ENCODE measurements at regions not wholly inside any gene's neighbourhood (a gene's known extent, or its start where the extent isn't known, plus 50 kb on each side); places are given as distances from the start of the nearest gene placed in this dataset.

DNA sequence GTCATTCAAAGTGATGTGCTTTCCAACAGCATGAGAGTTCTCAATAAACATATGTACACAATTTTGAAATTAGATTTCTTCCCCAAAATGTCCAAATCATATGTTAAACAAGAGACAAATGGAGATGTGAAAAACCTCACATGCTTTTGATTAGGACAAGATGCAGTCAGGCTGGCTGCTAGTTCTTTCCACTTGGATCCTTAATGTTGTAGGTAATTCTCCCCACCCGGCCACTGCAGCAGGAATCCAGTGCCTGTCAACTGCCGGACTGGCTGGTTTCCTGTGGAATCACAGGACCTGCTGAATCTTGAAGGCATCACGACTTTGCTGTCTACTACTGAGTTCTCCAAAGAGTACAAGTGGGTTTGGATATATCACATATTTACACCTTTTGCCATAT lies 138.6 kb upstream of the AKR1E2 start:
- DNase-seq, result no peak

DNA sequence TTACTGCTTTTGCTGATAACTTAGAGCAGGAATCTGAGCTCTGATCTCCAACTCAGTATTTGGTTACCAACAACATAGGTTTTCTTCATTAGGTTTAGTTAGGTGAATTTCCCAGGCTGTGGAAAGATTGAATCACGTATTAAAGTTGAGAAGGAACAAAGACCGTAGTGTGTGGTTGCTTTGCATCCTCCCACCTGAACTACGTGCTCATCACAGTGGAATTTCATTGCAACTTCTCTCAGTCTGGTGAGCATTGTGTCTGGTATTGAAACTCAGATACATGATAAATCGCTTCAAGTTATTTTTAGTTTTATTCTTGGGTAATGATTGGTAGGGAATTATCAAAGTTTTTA lies 139.4 kb upstream of the AKR1E2 start:
- no peak for DNase-seq

DNA sequence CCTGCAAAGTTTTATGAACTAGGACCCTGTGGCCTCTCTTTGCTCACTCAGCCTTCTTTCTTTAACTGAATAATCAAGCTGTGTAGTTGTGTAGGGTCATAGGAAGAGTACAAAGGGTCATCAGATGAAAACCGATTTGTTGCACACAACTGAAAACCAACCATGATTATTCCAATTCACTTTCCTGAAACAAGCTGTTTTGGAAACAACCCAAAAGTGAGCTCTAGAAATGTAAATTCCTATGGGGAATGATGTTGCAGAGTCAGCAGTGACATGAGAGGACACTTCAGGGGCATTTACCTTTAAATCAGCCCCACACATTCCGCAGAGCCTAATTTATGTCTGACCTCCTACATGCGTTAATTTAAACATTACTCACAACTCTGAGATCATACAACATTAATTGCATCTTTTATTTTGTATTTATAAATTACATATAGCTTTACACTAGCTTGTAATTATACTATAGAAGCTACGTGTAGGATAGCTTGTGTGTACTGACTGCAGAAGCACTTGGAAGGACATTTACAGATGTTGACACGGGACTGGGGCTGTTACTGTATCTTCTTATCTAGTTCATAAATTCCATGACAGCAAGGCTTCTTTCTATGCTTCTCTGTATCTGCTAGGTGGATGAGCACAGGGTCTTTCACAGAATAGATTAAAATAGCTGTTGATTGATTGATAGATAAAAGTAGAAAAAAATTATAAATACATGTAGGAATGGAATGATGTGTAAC lies 139.9 kb upstream of the AKR1E2 start:
- DNase-seq, result no peak

DNA sequence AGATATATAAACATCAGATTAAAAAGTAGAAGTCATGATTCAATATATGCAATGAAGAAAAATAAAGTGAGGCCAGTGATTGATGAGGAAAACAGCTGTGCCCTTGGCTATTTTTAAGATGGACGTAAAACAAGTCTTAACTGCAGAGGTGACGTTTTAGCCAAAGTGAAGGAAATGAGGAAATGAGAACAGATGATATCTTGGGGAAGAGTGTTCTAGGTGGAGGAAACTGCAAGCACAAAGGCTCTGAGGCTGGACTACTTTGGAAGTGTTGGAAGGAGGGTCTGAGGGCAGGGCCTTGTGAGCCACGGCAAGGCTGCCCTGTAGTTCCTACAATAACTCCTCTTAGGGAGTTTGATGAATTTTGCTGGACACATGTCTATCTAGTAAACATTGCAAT lies 140.5 kb upstream of the AKR1E2 start:
- no peak for DNase-seq

DNA sequence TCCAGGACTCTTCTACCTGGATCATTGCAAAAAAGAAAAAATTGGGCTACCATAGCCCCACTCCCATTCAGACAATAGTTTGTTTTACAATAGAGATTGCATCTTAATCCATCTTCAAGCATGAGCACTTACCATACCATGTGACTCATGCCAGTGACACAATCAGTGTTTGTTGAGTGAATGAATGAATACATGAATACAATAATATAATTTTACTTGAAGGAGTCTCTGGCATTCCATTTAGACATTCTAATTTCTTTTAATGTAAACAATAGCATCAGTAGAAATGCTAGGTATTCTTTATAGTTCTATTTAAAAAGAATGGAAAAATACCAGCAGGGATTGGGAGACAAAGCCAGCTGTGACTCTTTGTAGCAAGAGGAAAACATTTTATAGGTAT lies 141.6 kb upstream of the AKR1E2 start:
- DNase-seq, result no peak

DNA sequence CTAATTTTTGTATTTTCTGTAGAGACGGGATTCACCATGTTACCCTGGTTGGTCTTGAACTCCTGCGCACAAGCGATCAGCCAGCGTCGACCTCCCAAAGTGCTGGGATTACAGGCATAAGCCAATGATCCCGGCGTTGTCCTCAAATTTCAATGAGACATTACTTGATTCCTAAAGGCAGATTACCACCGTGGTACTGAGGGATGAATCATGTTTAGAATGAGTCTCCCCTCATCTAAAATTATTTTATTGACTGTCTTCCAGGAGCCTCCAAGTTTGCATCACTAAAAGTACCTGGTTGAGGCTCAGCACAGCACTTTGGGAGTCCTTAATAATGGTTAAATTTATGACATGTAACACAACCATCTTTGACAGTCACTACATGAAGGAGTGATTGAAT lies 142.2 kb upstream of the AKR1E2 start:
- no peak for DNase-seq

DNA sequence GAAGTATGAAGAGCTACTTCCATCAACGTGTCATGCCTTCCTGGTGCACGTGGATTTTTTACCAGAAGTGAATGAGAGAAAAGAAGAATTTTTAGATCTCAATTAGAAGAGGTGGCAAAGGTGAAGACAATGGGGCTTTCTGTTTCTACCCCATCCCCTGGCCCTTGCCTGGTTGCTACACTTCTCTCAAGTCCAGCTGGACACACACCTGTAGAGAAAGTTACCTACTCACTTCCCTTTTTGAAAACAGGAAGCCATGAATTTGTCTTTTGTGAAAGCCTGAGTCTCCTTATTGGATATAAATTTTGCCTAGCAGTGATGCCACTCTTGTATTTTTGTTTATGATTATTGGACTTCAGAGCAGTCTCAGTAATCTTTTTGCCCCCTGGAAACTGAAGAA lies 142.9 kb upstream of the AKR1E2 start:
- DNase-seq, result no peak

DNA sequence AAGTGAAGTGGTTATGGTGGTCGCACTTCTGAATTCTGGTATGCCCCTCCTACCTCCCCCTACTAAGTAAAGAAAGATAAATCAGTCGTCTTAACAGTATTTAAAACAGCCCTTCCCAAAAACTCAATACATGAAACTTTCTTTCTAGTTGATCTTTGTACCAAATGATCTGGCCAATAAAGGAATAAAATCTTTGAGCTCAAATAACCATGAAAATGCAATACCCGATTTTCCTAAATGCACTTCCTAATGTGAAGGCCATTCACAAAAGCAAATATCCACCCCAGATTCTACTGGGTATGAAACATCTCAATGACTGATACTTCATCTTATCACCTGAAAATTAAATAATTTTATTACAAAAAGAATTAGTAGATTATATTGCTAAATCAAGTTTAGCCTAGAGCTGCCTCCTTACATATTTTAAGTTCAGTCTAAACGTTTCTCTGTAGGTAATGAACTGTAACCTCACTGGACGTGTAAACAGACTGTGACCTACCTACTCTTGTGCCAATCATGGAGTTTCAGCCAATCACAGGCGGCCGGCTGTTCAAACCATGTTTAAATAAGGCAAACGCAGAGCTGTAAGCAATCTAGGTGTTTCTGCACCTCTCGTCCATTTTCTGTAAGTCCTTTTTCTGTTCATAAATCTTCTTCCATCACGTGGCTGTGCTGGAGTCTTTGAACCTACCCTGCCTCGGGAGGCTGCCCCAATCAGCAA lies 146.9 kb upstream of the AKR1E2 start:
- no peak for DNase-seq

DNA sequence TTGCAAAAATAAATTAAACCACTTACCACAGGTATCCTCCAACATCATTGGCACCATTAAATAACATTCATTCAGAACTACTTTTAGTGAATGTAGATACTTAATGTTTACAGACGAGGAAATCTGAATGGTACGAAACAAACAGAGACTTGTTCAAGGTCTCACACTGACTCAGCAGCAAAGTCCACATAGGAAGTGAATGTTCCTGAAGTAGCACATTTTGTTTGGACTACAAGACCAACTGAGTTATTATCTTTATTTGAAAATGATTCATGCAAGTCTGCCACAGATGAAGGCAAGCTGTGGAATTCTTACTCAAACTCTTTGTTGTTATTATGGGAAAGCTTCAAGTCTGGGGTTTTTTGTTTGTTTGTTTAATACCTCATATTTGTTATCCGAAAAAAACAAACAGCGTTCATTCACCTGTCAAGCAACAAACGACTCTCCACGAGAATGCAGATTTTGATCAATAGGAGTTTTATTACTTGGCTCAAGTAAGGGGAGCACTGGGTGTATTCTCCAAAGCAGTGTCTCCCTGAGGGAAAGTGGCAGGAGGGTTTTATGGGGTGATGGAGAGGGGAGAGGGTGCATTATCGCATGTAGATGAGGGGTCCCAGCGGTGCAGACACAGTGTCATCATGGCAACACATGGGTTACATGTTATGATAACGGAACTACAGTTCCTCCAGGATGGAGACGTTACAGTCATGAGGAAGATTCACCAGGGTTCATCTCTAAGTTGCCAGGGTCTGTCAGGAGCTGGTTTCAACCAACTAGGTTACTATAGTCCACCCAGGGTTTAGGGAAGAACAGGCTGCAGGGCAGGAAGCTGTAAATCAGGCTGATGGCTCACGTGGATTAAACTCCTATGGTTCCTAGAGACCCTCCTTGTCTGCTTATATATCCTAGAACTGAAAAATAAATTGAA lies 147.7 kb upstream of the AKR1E2 start:
- DNase-seq, result no peak

DNA sequence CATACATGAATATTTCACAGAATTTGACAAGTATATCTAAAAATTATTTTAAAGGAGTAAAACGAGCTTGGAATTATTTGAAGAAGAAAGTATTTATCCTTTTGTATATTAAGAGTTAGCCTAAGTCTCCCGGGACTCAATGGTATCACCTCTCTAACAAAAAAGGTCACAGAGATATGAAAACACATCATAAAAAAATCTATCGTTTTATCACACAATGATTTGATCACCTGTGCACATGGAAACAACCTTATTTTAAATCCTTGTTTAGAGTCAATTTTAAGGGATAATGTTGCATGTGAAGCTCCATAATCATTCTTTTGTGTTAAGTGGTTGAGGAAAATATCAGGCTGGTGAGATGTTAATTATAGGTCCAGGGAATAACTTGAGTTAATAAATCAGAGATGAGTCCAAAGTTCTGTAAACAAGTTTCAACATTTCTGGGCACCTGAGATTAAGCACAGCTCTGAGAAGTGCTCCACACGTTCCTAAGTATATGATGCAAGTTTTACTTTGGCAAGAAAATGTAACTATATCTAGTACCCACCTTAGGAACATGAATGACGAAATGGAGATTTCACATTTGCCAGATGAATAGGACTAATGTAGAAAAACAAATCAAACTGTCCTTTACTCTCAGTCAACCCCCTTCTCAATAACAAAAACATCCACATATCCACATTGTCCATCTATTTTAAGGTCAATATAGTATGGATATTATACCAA lies 148.5 kb upstream of the AKR1E2 start:
- DNase-seq, result no peak

DNA sequence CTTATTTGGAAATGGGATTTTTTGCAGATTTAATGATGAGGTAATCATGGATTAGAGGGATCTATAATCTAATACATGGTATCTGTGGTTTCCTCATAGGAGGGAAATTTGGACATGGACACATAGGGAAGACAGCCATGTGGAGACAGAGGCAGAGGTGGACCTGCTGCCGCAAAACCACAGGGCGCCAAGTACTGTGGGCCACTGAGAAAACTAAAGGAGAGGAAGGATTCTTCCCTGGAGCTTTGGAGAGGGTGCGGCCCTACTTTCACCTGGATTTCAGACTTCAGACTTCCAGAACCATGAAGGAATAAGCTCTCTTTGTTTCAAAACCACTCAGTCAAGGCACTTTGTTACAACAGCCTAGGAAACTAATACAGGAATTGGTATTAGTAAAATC lies 149.4 kb upstream of the AKR1E2 start:
- no peak for DNase-seq

DNA sequence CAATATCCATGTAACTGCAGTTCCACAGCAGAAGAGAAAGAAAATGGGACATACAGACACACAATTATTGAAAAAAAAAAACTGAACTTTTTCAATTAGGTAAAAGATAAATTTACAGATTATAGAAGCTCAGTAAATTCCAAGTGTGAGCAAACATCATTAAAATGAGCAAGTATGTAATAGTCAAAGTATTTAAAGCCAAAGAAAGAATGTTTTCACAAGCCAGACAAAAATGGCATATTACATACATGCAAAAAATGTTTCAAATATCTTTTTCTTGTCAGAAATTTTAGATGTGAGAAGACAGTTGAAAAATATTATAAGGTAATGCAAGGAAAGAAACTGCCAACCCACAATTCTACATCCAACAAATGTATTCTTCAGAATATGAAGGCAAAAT lies 150.2 kb upstream of the AKR1E2 start:
- DNase-seq, result no peak

DNA sequence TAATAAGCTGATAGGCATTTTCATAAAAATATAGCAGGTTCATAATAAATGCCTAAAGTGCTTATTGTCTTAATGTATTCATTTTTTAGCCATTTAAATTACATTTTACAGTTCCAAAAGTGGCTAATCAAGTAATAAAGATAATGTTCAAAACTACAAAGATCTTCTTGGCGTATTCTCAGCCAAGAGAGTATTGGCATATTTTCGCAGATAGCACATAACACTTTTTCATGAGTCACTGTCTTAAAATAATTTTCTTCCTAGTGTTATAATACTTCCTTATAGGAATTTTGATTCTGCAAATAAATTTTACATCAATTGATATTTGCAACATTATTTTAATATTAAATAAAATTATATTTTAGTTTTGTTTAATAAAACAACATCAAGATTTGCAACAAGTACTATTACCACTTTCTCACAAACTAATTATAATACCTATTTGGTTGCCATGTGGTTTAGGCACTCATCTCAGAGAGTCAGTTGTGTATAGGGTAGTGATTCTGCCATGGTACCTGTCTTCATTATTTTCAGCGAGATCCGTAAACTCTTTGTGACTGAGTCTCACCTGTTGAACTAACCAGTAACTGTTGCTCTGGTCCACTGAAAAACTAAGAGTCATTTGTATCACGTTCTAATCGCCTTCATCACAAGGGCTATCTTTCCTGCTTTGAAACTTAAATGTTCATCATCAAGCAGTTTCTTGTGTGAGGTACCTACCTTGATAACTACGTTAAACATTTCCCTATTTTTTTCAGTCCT lies 152.5 kb upstream of the AKR1E2 start:
- DNase-seq, result no peak

DNA sequence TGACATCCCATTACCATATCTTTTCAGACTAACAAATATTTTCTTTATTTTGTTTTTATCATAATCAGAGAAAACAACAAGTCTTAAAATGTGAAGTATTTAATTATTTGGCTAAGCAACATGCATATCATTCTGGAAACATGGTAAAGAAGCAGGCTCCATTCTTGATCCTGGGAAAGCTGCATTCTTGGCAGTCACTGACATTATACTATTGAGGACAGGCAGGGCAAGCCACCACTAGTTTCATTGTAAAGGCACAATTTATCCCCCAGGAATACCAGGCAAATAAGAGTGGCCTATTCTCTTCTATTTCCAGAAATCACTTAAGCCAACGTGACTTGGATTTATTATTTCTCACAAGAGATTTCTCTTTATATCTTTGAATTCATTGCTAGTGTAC lies 153.8 kb upstream of the AKR1E2 start:
- no peak for DNase-seq

DNA sequence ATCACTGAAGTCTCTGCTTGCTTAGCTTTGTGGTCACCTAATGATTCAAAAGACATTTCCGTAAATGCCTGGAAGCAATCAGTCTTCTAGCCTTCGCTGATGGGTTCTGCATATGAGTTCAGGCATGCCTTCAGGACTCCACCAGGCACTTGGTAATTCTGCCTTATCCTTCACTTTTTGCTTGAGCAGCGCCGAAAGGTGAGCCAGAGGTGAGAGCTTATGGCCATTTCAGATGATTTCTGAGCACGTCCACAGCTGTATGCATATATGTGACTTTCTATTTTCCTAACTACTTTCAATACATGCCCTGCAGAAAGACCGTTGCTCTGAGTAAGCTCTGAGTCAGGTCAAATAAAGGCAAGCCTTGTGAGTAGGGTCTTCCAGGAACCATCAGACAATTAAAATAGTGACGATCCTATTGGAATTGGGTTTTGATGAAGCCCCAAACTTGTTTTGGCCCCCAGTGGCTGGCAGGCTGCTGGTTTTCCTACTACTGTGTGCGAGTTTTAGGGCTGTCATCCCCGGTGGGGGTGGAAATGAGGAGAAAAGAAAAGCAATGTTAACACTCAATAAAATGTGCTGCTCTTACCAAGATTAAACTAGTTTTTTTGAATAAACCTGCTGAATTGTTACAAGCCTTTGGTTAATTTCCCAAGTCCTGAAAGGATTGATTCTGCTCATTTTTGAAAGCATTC lies 154.4 kb upstream of the AKR1E2 start:
- DNase-seq, result no peak

DNA sequence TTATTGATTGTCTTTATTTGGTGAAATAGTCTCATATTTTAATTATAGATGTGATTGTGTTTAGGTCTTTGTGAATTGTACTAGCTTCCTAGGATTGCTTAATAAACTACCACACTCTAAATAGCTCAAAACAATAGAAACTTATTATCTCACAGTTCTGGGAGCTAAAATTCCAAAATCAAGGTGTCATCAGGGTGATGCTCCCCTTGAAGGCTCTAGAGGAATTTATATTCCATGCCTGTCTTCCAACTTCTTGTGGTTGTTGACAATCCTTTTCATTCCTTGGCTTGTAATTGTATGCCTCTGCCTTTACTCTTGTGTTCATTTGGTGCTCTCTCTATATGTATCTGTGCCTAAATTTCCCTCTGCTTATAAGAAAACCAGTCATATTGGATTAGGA lies 155.3 kb upstream of the AKR1E2 start:
- no peak for DNase-seq

DNA sequence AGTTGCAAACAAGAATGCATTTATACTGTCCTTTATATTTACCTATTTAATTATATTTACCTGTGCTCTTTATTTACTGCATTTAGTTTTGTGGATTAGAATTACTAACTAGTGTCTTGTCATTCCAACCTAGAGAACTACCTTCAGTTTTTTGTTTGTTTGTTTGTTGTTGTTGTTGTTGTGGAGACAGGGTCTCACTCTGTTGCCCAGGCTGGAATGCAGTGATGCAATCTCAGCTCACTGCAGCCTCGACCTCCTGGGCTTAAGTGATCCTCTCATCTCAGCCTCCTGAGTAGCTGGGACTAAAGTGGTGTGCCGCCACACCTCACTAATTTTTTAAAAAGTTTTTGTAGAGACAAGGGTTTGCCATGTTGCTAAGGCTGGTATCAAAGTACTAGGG lies 156.4 kb upstream of the AKR1E2 start:
- DNase-seq, result no peak

DNA sequence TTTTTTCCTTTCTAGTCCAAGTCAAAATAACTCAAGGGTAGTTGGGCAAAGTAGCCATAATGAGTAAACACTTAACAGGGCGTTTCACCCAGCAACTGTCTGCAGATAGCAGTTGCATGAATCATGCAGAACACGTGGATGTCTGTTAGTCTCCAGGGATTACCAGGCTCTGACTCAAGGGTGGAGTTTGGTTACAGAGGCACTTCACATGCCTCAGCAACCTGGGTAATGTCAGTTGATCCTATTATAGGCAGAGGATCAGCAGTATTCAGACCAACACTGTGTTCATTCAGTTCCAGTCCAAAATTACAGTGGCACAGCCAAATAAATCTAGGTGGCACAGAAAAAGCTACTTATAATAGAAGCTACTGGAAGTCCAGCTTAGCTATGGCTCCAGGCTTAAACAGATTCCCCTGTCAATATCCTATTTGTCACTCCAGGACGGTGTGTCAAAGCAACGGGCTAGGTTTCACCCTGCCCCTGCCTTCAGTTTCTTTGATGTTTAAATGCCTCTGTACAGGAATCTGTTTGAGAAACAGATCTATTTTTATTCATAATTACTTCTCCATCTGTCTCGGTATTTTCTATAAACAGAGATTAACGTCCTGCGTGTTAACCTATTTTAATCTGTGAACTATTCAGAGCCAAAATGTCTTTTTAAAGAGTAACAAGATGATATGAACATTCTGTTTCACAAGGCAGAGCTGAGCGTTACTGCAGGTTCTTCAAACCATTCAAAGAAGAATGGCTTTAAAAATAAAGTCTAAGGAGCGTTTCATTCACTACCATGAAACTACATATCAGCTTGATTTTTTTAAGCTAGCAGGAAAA lies 162.6 kb upstream of the AKR1E2 start:
- DNase-seq, result peak; percentile 62

DNA sequence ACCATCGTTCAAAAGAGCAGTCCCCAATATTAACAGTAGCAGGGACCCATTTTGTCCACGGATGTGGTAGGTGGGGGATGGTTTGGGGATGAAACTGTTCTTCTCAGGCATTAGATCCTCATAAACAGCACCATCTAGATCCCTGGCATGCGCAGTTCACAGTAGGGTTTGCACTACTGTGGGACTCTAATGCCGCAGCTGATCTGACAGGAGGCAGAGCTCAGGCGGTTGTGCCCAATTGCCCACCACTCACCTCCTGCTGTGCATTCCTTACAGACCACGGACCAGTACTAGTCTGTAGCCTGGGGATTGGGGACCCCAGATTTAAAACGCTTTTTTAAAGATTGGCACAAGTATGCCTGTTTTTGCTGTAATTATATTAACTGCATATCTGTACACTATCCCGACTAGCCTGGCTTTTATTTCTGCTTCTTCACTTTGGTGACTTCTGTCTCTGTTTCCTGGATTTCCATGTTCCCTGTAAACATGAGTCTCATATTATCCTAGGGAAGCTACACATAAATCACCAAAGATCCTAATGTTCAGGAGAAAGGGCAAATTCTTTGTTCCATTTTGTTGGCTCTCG lies 163.3 kb upstream of the AKR1E2 start:
- DNase-seq, result no peak

DNA sequence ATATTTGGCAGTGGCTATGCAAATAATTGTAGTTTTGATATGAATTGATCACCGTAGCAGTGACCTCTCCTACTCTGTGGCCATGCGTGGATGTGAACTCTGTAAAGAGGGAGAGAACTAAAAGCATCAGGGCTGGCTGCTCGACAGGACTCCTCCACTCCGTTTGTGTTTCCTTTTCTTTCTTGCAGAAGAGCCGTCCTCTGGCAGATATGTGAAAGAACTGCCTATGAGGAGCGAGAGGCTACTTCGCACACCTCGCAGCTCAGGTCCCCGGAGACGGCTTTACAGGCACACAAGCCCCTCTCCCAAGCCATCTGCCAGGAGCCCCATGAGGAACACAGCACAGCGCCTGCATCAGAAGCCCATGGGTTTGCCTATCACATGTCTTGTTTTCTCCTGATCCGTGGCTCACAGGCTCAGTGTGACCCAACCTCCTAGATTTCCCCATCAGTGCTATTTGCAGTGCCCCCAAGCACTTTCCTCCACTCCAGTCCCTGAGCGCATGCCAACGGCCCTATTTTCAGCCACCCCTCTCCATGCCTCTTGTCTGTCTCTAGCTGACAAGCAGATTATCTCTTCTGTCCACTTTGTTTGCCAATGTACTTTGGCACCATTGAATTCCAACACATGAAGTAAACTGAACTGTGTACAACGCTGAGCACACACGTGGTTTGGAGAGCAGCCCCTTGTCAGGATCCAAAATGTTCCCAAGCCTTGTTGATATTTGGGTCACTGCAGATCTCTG lies 164.3 kb upstream of the AKR1E2 start:
- no peak for DNase-seq

All from left hindlimb (tissue), 1 donor.